Calu3 (cell line): ENCODE measurements at regions not wholly inside any gene's neighbourhood (a gene's known extent, or its start where the extent isn't known, plus 50 kb on each side); places are given as distances from the start of the nearest gene placed in this dataset.

Source experiments
- BruUV-seq: library from RNA; stranded (reverse); fragments of 400-500 nt; replicated peaks from 2 replicates; lab custom pipeline; 2021; lab: Mats Ljungman, UMichigan
- CTCF ChIA-PET: fragments of 300-600 bp; sonication (Branson Sonifier 250); formaldehyde crosslinking; loops from one replicate; lab custom pipeline; 2022; ENCODE audit warnings: antibody characterized with exemption; lab: Charles Lee
- DNase-seq: peaks from one replicate; pipeline ENCODE4 v3.0.0; 2022
- H3K27ac Mint-ChIP-seq: one replicate; pipeline ENCODE4 v1.8.0; 2022; ENCODE audit warnings: mixed read lengths; ENCODE audit not compliant: unreplicated experiment
- H3K27me3 Mint-ChIP-seq: one replicate; pipeline ENCODE4 v1.8.0; 2022; ENCODE audit warnings: mixed read lengths; ENCODE audit not compliant: unreplicated experiment
- H3K36me3 Mint-ChIP-seq: one replicate; pipeline ENCODE4 v1.8.0; 2022; ENCODE audit warnings: mild to moderate bottlenecking, moderate library complexity, mixed read lengths; ENCODE audit not compliant: insufficient read depth, unreplicated experiment
- H3K4me1 Mint-ChIP-seq: one replicate; pipeline ENCODE4 v1.8.0; 2022; ENCODE audit warnings: mild to moderate bottlenecking, low read depth, mixed read lengths; ENCODE audit not compliant: unreplicated experiment
- H3K4me3 Mint-ChIP-seq: one replicate; pipeline ENCODE4 v1.8.0; 2022; ENCODE audit warnings: mild to moderate bottlenecking, low read depth, moderate library complexity, mixed read lengths; ENCODE audit not compliant: unreplicated experiment
- H3K9me3 Mint-ChIP-seq: one replicate; pipeline ENCODE4 v1.8.0; 2022; ENCODE audit warnings: low read depth, mixed read lengths; ENCODE audit not compliant: unreplicated experiment
- intact Hi-C: fragments of 100-400 bp; cut with micrococcal nuclease; formaldehyde crosslinking; loops from one replicate; pipeline ENCODE4 v1.10.0; 2022; ENCODE audit not compliant: unreplicated experiment
- TF ChIP-seq, protein P1 (sequence below): fragments of 200-600 bp; IDR thresholded peaks from one replicate; pipeline ENCODE4 v1.8.0; 2022; ENCODE audit warnings: antibody characterized with exemption; ENCODE audit not compliant: unreplicated experiment

DNA sequence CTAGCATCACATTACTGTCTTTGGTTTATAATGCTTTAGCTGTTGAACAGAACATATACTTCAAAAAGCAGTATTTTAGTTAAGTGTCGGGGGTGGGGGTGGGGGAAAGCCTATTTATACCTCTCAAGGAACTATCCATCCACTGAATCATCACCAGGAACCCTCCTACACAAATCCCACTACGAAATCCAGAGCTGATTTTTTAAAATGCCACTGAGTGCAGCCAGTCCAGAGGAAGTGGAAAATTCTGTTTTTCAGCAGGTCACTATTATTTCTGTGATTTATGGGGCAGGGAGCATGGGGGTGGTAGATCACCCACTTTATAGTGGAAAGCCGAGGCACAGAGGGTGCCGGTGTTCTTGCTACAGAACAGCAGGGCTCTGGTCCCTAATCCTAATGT lies 284.1 kb downstream of the SOX9 start:
- Mint-ChIP-seq H3K4me1 (peaks cover 86% of the 10 kb centered on the region), H3K27ac (peak overlapping the region; percentile 99)

GRCh38 chr17:72405662-72406230 lies 284.9 kb downstream of the SOX9 start:
- Mint-ChIP-seq H3K4me1 (peaks cover 89% of the 10 kb centered on the region), H3K36me3 (peaks cover 77% of the 10 kb centered on the region), H3K4me3 (no peak overlapping the region), H3K27me3 (no peaks in the 10 kb centered on the region), H3K27ac (peak overlapping the region; percentile 99), H3K9me3 (no peaks in the 10 kb centered on the region)
- TF ChIP-seq, protein P1, sequence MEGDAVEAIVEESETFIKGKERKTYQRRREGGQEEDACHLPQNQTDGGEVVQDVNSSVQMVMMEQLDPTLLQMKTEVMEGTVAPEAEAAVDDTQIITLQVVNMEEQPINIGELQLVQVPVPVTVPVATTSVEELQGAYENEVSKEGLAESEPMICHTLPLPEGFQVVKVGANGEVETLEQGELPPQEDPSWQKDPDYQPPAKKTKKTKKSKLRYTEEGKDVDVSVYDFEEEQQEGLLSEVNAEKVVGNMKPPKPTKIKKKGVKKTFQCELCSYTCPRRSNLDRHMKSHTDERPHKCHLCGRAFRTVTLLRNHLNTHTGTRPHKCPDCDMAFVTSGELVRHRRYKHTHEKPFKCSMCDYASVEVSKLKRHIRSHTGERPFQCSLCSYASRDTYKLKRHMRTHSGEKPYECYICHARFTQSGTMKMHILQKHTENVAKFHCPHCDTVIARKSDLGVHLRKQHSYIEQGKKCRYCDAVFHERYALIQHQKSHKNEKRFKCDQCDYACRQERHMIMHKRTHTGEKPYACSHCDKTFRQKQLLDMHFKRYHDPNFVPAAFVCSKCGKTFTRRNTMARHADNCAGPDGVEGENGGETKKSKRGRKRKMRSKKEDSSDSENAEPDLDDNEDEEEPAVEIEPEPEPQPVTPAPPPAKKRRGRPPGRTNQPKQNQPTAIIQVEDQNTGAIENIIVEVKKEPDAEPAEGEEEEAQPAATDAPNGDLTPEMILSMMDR: no peak
- BruUV-seq: no TSS peak
- intact Hi-C loops: loop anchor here (2.0 to 5.0 kb wide), 6 partner anchors 15 to 312 kb away; no protein-coding TSS in a partner anchor
- CTCF ChIA-PET: no interaction called here
- DNase-seq: no peak

More for the DNA sequence above, 284.1 kb downstream of the SOX9 start:
- no peaks in the 10 kb centered on the region for H3K27me3 Mint-ChIP-seq
- CTCF ChIA-PET: interaction anchor here (1.4 kb wide), 1 partner anchor 12 kb away, joined by 3 read pairs; no protein-coding TSS in a partner anchor
- H3K36me3 Mint-ChIP-seq: peaks cover 84% of the 10 kb centered on the region
- intact Hi-C loops: loop anchor here (5.0 kb wide), 4 partner anchors 52 to 312 kb away; no protein-coding TSS in a partner anchor
- TF ChIP-seq, protein P1: no peak
- no peak overlapping the region for H3K4me3 Mint-ChIP-seq
- no peaks in the 10 kb centered on the region for H3K9me3 Mint-ChIP-seq
- DNase-seq: no peak
- BruUV-seq: no TSS peak

DNA sequence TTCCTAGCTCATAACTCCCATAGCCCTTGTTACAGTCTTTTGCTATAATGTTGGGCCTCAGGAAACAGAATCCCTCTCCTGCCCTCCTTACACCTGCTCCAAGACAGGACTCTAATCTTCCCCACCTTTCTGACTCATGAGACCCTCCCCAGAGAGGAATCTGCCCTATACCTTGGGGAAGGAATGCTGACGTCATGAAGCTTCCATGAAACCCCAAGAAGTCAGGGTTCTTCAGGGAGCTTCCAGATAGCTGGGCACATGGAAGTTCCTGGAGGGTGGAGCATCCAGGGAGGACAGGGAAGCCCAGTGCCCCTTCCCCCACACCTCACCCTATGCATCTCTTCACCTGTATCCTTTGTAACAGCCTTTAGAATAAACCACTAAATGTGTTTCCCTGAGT lies 285.7 kb downstream of the SOX9 start:
- DNase-seq: no peak
- CTCF ChIA-PET: interaction anchor here (0.7 to 1.6 kb wide), 7 partner anchors 15 to 843 kb away, joined by 3 to 7 read pairs (median 4); no protein-coding TSS in a partner anchor
- H3K4me1 Mint-ChIP-seq: peaks cover 89% of the 10 kb centered on the region
- H3K27ac Mint-ChIP-seq: peak overlapping the region; percentile 99
- intact Hi-C loops: loop anchor here (2.0 to 5.0 kb wide), 6 partner anchors 14 to 311 kb away; no protein-coding TSS in a partner anchor
- H3K4me3 Mint-ChIP-seq: peak overlapping the region; percentile 65
- H3K36me3 Mint-ChIP-seq: peaks cover 79% of the 10 kb centered on the region
- no TSS peak for BruUV-seq
- no peaks in the 10 kb centered on the region for H3K9me3 Mint-ChIP-seq
- no peaks in the 10 kb centered on the region for H3K27me3 Mint-ChIP-seq
- TF ChIP-seq, protein P1: no peak

DNA sequence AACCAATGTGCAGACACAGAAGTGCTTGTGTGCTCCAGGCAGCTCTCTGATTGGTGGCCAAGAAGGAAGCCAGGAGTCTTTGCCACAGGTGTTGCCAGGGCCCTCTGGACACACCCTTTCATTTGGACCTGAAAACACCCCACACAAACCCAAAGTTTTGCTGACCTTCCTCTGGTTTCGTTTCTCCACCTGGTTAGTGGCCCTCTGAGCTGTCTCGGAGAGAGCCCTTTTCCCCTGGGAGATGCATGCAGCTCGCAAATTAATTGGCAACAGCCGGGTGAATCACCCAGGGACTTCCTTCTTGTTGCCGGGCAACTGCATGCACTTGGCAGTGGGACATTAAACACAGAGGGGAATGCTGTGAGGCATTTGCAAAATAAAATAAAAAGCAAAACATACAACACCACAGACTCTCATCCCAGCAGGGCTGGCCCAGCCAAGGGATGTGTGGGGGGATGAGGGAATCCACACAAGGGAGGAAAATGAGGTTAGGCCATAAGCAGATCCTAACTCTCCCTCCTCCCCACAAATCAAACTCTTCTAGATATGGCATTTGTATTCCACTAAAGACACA lies 286.6 kb downstream of the SOX9 start:
- H3K27ac Mint-ChIP-seq: peak overlapping the region; percentile 99

More for the DNA sequence above, 286.6 kb downstream of the SOX9 start:
- Mint-ChIP-seq H3K9me3 (no peaks in the 10 kb centered on the region), H3K4me3 (peak overlapping the region; percentile 65), H3K4me1 (peaks cover 92% of the 10 kb centered on the region), H3K27me3 (no peaks in the 10 kb centered on the region), H3K36me3 (peaks cover 78% of the 10 kb centered on the region)
- CTCF ChIA-PET: interaction anchor here (0.6 to 1.6 kb wide), 8 partner anchors 15 to 318 kb away, joined by 3 to 6 read pairs (median 4); no protein-coding TSS in a partner anchor
- intact Hi-C loops: loop anchor here (2.0 to 5.0 kb wide), 6 partner anchors 13 to 310 kb away; no protein-coding TSS in a partner anchor
- TF ChIP-seq, protein P1: no peak
- DNase-seq: peak; percentile 90
- no TSS peak for BruUV-seq
